PC-3 (cell line): ENCODE measurements at regions not wholly inside any gene's neighbourhood (a gene's known extent, or its start where the extent isn't known, plus 50 kb on each side); places are given as distances from the start of the nearest gene placed in this dataset.

Source experiments
- ATAC-seq: fragments of 200-7000 bp; cut with Tn5 transposase; 2 replicates; pipeline ENCODE4 v1.9.1; 2020; ENCODE audit warnings: mild to moderate bottlenecking, moderate library complexity
- BruUV-seq: library from RNA; stranded (reverse); fragments of 400-500 nt; replicated peaks from 2 replicates; lab custom pipeline; 2021; lab: Mats Ljungman, UMichigan
- CTCF ChIA-PET: fragments of 300-600 bp; sonication (Branson Sonifier 250); formaldehyde crosslinking; loops from one replicate; lab custom pipeline; 2022; ENCODE audit warnings: antibody characterized with exemption; lab: Charles Lee
- POLR2A ChIA-PET: fragments of 300-600 bp; sonication (Branson Sonifier 250); formaldehyde crosslinking; loops from one replicate; lab custom pipeline; 2022; ENCODE audit warnings: antibody characterized with exemption; ENCODE audit not compliant: unreplicated experiment; lab: Charles Lee
- DNase-seq: peaks from one replicate; pipeline ENCODE4 v3.0.0-alpha.2; 2015
- H2AFZ ChIP-seq: fragments of 300-600 bp; sonication (generic); 2 replicates; pipeline ENCODE4 v1.6.0; 2016; ENCODE audit warnings: antibody characterized with exemption, low read length
- H3F3A ChIP-seq: fragments of 300-600 bp; sonication (generic); one replicate; pipeline ENCODE4 v1.6.0; 2017; ENCODE audit warnings: antibody characterized with exemption, low read length, control low read depth, mild to moderate bottlenecking; ENCODE audit not compliant: unreplicated experiment
- H3K27ac ChIP-seq: fragments of 300-600 bp; sonication (generic); 2 replicates; pipeline ENCODE4 v1.5.1; 2016; ENCODE audit warnings: mild to moderate bottlenecking, low read length
- H3K27me3 ChIP-seq: fragments of 300-600 bp; sonication (generic); 2 replicates; pipeline ENCODE4 v1.6.1; 2016; ENCODE audit warnings: low read length, mixed read lengths
- H3K36me3 ChIP-seq: fragments of 300-600 bp; sonication (generic); 2 replicates; pipeline ENCODE4 v1.6.1; 2016; ENCODE audit warnings: low read depth, mixed run types, low read length, mixed read lengths
- H3K4me1 ChIP-seq: fragments of 300-600 bp; sonication (generic); 2 replicates; pipeline ENCODE4 v1.5.1; 2016; ENCODE audit warnings: low read length; ENCODE audit not compliant: insufficient read depth
- H3K4me2 ChIP-seq: fragments of 300-600 bp; sonication (generic); 2 replicates; pipeline ENCODE4 v1.6.0; 2016; ENCODE audit warnings: low read length
- H3K4me3 ChIP-seq: fragments of 300-600 bp; sonication (generic); 2 replicates; pipeline ENCODE4 v1.5.1; 2016; ENCODE audit warnings: mild to moderate bottlenecking, low read length, mixed read lengths
- H3K79me2 ChIP-seq: fragments of 300-600 bp; sonication (generic); 2 replicates; pipeline ENCODE4 v1.6.1; 2017; ENCODE audit warnings: low read length, mixed read lengths
- H3K9ac ChIP-seq: fragments of 300-600 bp; sonication (generic); 2 replicates; pipeline ENCODE4 v1.6.0; 2016; ENCODE audit warnings: mild to moderate bottlenecking, low read length
- H3K9me2 ChIP-seq: fragments of 300-600 bp; sonication (generic); replicated peaks from 2 replicates; pipeline ENCODE4 v1.6.1; 2016; ENCODE audit warnings: mixed run types, low read length, mixed read lengths
- H3K9me3 ChIP-seq: fragments of 300-600 bp; sonication (generic); 2 replicates; pipeline ENCODE4 v1.6.1; 2016; ENCODE audit warnings: low read length, mixed read lengths
- H4K20me1 ChIP-seq: fragments of 300-600 bp; sonication (generic); 2 replicates; pipeline ENCODE4 v1.6.1; 2016; ENCODE audit warnings: low read length, mixed read lengths
- EZH2 ChIP-seq: fragments of 300-600 bp; sonication (generic); IDR thresholded peaks from one replicate; pipeline ENCODE4 v1.6.1; 2017; ENCODE audit warnings: antibody characterized with exemption, mild to moderate bottlenecking, low read length; ENCODE audit not compliant: unreplicated experiment
- EZH2phosphoT487 ChIP-seq: fragments of 300-600 bp; sonication (generic); IDR thresholded peaks from 2 replicates; pipeline ENCODE4 v1.6.1; 2018; ENCODE audit warnings: mild to moderate bottlenecking, antibody characterized with exemption, low read length, borderline replicate concordance
- intact Hi-C: fragments of 100-400 bp; cut with micrococcal nuclease; formaldehyde crosslinking; loops from 2 replicates; pipeline ENCODE4 v1.9.0; 2023
- TF ChIP-seq, protein P1 (sequence below): fragments of 300-600 bp; sonication (generic); conservative IDR thresholded peaks from 2 replicates; pipeline ENCODE4 v1.5.1; 2017; ENCODE audit warnings: antibody characterized with exemption, low read depth, mild to moderate bottlenecking, low read length

DNA sequence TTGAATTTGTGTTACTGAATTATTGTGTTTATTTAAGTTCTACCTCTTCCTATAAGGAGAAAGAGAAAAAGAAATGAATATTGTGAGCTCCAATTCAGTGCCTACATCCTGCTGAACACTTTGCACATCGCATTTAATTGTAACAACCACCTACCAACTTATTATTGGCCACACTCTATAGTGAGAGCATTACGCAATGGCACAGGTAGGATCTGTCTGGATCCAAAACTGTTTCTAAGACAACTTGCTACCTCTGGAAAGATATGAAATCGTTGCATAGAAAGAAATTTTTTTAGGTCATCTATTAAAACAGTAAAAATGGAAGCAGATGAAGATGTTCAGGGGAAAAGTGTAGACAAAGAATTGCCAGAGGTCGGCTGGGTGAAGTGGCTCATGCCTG lies 227.2 kb upstream of the SNX2 start:
- CTCF ChIA-PET: no interaction called here
- no peaks in the 10 kb centered on the region for H3K36me3 ChIP-seq
- no peak overlapping the region for H2AFZ ChIP-seq

DNA sequence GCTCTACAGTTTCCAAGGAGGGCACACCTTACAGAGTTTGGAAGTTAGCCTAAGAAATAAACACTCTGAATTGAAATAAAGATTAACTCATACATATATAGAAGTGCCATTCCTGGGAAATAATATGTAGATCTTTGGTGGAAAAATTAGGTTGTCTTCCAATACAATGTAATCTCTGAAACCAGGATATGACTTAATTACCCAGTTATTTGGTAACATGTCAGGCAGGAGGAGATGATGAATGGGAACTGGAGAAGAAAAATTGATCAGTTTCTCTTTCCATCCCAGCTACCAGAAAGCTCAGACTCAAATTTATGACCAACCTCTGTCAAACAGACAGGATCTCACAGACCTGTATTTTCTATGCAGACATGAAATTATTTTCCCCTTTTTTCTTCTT lies 215.2 kb upstream of the SNX2 start:
- ATAC-seq (no peak), DNase-seq (no peak)
- Histone ChIP-seq H3K27me3 (peaks cover 4% of the 10 kb centered on the region), H3K9ac (no peak overlapping the region), H3K4me2 (no peak overlapping the region), H3F3A (no peaks in the 10 kb centered on the region), H3K27ac (no peak overlapping the region), H3K9me2 (no peaks in the 10 kb centered on the region), H3K4me3 (no peak overlapping the region), H2AFZ (no peak overlapping the region), H4K20me1 (no peaks in the 10 kb centered on the region), H3K36me3 (no peaks in the 10 kb centered on the region), H3K9me3 (no peaks in the 10 kb centered on the region), H3K4me1 (no peaks in the 10 kb centered on the region), H3K79me2 (no peaks in the 10 kb centered on the region)
- intact Hi-C loops: no loop called here
- no TSS peak for BruUV-seq
- CTCF ChIA-PET: no interaction called here
- TF ChIP-seq EZH2: no peak
- TF ChIP-seq, protein P1, sequence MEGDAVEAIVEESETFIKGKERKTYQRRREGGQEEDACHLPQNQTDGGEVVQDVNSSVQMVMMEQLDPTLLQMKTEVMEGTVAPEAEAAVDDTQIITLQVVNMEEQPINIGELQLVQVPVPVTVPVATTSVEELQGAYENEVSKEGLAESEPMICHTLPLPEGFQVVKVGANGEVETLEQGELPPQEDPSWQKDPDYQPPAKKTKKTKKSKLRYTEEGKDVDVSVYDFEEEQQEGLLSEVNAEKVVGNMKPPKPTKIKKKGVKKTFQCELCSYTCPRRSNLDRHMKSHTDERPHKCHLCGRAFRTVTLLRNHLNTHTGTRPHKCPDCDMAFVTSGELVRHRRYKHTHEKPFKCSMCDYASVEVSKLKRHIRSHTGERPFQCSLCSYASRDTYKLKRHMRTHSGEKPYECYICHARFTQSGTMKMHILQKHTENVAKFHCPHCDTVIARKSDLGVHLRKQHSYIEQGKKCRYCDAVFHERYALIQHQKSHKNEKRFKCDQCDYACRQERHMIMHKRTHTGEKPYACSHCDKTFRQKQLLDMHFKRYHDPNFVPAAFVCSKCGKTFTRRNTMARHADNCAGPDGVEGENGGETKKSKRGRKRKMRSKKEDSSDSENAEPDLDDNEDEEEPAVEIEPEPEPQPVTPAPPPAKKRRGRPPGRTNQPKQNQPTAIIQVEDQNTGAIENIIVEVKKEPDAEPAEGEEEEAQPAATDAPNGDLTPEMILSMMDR: no peak
- no peak for TF ChIP-seq EZH2phosphoT487
- POLR2A ChIA-PET: no interaction called here

More for the DNA sequence above, 227.2 kb upstream of the SNX2 start:
- Histone ChIP-seq H3K4me1 (no peaks in the 10 kb centered on the region), H3K27ac (no peak overlapping the region), H3K27me3 (peaks cover 22% of the 10 kb centered on the region; the same call in 1 of the 2 replicates), H3K9me3 (no peaks in the 10 kb centered on the region), H3F3A (no peaks in the 10 kb centered on the region), H3K9me2 (no peaks in the 10 kb centered on the region), H3K79me2 (no peaks in the 10 kb centered on the region), H3K9ac (no peak overlapping the region), H3K4me2 (no peak overlapping the region), H4K20me1 (no peaks in the 10 kb centered on the region), H3K4me3 (no peak overlapping the region)
- TF ChIP-seq, protein P1: no peak
- ATAC-seq (no peak), DNase-seq (no peak)
- POLR2A ChIA-PET: no interaction called here
- intact Hi-C loops: no loop called here
- BruUV-seq: no TSS peak

DNA sequence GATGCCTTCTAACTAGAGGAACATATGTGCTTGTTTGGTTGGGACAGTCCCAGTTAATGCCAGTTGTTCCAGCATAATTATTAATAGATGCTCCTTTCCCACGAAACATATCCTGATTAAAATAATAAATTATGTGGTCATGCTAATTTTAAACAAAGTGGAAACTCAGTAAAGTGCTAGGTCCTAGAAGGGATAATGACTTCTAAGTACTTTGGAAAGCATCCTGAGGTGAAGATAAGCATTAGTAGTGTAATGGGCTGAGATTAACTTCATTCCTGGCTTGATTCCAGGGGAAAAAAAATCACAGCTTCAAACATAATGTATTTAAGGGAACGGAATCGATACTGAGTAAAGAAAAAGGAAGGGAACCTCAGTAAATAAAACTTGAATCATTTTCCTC lies 213.7 kb upstream of the SNX2 start:
- ATAC-seq (no peak), DNase-seq (no peak)
- CTCF ChIA-PET: no interaction called here
- Histone ChIP-seq H4K20me1 (no peaks in the 10 kb centered on the region), H3K27me3 (peaks cover 18% of the 10 kb centered on the region), H3K27ac (no peak overlapping the region), H2AFZ (no peak overlapping the region), H3K79me2 (no peaks in the 10 kb centered on the region), H3K9ac (no peak overlapping the region), H3K36me3 (no peaks in the 10 kb centered on the region), H3K4me3 (no peak overlapping the region), H3K4me2 (no peak overlapping the region), H3K4me1 (no peaks in the 10 kb centered on the region), H3K9me3 (no peaks in the 10 kb centered on the region), H3F3A (no peaks in the 10 kb centered on the region), H3K9me2 (no peaks in the 10 kb centered on the region)
- BruUV-seq: no TSS peak
- POLR2A ChIA-PET: no interaction called here
- intact Hi-C loops: no loop called here
- TF ChIP-seq, protein P1: no peak
- TF ChIP-seq EZH2phosphoT487 (no peak), EZH2 (no peak)
